ENCODE measurements at regions not wholly inside any gene's neighbourhood (a gene's known extent, or its start where the extent isn't known, plus 50 kb on each side); places are given as distances from the start of the nearest gene placed in this dataset.
"Not testable (repeated sequence)": the region's sequence is repeated elsewhere in the genome, so short reads cannot be mapped to it uniquely, and the experiment has no call there.

DNA sequence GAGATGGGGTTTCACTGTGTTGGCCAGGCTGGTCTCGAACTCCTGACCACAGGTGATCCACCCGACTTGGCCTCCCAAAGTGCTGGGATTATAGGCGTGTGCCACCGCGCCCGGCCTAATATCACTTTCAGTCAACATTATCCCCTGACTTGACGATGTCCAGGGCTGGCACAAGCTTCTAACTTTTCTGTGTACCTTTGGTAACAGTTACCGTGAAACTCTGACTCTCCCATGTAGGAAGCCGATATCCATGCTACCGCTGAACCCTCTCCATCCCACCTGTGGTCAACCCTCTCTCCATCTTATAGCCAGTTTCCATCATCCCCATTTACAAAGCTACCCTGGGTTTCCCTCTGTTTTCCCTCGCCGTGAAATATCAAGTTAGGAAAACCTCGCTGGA is 77.5 kb downstream of the CRLF2 start:
- TF ChIP-seq, protein P1, sequence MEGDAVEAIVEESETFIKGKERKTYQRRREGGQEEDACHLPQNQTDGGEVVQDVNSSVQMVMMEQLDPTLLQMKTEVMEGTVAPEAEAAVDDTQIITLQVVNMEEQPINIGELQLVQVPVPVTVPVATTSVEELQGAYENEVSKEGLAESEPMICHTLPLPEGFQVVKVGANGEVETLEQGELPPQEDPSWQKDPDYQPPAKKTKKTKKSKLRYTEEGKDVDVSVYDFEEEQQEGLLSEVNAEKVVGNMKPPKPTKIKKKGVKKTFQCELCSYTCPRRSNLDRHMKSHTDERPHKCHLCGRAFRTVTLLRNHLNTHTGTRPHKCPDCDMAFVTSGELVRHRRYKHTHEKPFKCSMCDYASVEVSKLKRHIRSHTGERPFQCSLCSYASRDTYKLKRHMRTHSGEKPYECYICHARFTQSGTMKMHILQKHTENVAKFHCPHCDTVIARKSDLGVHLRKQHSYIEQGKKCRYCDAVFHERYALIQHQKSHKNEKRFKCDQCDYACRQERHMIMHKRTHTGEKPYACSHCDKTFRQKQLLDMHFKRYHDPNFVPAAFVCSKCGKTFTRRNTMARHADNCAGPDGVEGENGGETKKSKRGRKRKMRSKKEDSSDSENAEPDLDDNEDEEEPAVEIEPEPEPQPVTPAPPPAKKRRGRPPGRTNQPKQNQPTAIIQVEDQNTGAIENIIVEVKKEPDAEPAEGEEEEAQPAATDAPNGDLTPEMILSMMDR (IDR thresholded peaks at IDR 0.05), result no peak
- no peak for TF ChIP-seq POLR2A (IDR thresholded peaks at IDR 0.05)
- H3K4me1 ChIP-seq, result no peaks in the 10 kb centered on the region
- no peak overlapping the region for H3K4me3 ChIP-seq
- no peak for ATAC-seq
- no peaks in the 10 kb centered on the region for H3K27me3 ChIP-seq
- H3K27ac ChIP-seq, result no peak overlapping the region
- H3K9me3 ChIP-seq, result no peaks in the 10 kb centered on the region
- intact Hi-C loops (cut with DNase I), result no loop called here
- DNase-seq, result no peak
- WGBS (ENCODE audit: insufficient coverage, low coverage, low lambda C conversion rate, missing lambda C conversion rate), result 77% methylated on average over 11 of the region's 13 CpGs
- no peaks in the 10 kb centered on the region for H3K36me3 ChIP-seq

DNA sequence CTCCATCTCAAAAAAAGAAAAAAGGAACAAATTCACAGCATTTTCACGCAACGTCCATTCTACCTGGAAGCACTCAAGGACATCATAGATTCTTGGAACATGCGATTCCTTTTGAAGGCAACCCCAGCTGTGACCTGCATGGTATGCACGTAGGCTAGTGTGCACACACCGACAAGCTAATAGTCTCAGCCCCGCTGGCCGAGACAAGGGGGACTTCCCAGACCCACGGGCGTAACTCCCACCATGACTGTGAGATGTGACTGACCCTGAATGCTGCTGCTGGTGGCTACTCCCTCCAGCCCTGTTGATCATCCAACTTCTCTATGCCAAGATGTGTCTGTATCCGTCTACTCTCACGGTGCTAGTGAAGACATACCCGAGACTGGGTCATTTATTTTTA is 78.3 kb downstream of the CRLF2 start:
- H3K9me3 ChIP-seq, result no peaks in the 10 kb centered on the region
- TF ChIP-seq, protein P1 (IDR thresholded peaks at IDR 0.05), result no peak
- no peak for TF ChIP-seq POLR2A (IDR thresholded peaks at IDR 0.05)
- intact Hi-C loops (cut with DNase I), result no loop called here
- no peaks in the 10 kb centered on the region for H3K27me3 ChIP-seq
- no peaks in the 10 kb centered on the region for H3K36me3 ChIP-seq
- no peak overlapping the region for H3K4me3 ChIP-seq
- DNase-seq, result no peak
- 64% methylated on average over 6 of the region's 12 CpGs for WGBS (ENCODE audit: insufficient coverage, low coverage, low lambda C conversion rate, missing lambda C conversion rate)
- H3K4me1 ChIP-seq, result no peaks in the 10 kb centered on the region
- no peak for ATAC-seq
- H3K27ac ChIP-seq, result no peak overlapping the region

DNA sequence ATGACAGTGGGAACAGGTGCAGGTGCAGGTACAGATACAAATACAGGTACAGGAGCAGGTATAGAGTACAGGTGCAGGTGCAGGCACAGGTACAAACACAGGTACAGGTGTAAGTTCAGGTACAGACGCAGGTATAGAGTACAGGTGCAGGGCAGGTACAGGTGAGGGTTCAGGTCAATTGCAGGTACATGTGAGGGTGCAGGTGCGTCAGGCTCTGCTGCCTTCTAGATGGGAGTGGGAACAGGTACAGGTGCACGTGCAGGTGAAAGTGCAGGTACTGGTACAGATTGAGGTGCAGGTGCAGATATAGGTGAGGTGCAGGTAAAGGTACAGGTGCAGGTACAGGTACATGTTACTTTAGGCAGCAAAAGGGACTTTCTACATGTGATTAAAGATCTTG is 85.7 kb downstream of the CRLF2 start:
- intact Hi-C loops (cut with DNase I), result no loop called here
- no peaks in the 10 kb centered on the region for H3K27me3 ChIP-seq
- DNase-seq, result no peak
- no peak overlapping the region for H3K4me3 ChIP-seq
- no peak for ATAC-seq
- 51% methylated on average over 3 of the region's 3 CpGs for WGBS (ENCODE audit: insufficient coverage, low coverage, low lambda C conversion rate, missing lambda C conversion rate)
- no peaks in the 10 kb centered on the region for H3K4me1 ChIP-seq
- no peaks in the 10 kb centered on the region for H3K9me3 ChIP-seq
- no peaks in the 10 kb centered on the region for H3K36me3 ChIP-seq
- no peak overlapping the region for H3K27ac ChIP-seq
- TF ChIP-seq, protein P1 (IDR thresholded peaks at IDR 0.05), result no peak
- TF ChIP-seq POLR2A (IDR thresholded peaks at IDR 0.05), result no peak

DNA sequence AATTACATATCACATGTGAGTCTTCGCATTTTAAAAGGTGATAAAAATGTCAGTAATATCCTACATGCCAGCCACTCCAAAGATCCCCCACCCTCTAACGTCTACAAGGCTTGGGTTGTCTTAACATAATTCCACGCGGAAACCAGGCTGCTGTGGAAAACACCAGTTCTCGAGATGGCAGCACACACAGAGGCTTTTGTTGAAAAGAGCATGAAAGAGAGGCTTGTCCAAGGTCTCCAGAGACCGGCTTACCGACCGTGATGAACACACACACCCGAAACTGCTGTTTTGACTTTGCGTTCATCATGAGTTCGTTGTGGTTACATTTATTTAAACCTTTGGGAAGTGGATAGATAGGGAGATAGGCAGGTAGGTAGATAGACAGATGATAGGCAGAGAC is 87.9 kb downstream of the CRLF2 start:
- intact Hi-C loops (cut with DNase I), result no loop called here
- no peaks in the 10 kb centered on the region for H3K27me3 ChIP-seq
- no peaks in the 10 kb centered on the region for H3K4me1 ChIP-seq
- no peaks in the 10 kb centered on the region for H3K36me3 ChIP-seq
- WGBS (ENCODE audit: insufficient coverage, low coverage, low lambda C conversion rate, missing lambda C conversion rate), result 74% methylated on average over 11 of the region's 11 CpGs
- no peak for ATAC-seq
- H3K27ac ChIP-seq, result no peak overlapping the region
- no peak for TF ChIP-seq POLR2A (IDR thresholded peaks at IDR 0.05)
- TF ChIP-seq, protein P1 (IDR thresholded peaks at IDR 0.05), result no peak
- no peak overlapping the region for H3K4me3 ChIP-seq
- DNase-seq, result no peak
- H3K9me3 ChIP-seq, result no peaks in the 10 kb centered on the region

DNA sequence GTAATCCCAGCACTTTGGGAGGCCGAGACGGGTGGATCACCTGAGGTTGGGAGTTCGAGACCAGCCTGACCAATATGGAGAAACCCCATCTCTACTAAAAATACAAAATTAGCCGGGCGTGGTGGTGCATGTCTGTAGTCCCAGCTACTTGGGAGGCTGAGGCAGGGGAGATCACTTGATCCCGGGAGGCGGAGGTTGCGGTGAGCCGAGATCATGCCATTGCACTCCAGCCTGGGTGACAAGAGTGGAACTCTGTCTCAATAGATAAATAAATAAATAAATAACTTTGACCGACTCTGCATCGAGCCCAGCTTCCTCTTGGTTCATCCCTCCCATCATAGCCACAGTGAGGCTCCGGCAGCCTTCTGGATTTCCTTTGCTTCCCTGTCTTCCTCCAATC is 89.6 kb downstream of the CRLF2 start:
- intact Hi-C loops (cut with DNase I); H3K27ac ChIP-seq; H3K9me3 ChIP-seq; H3K4me1 ChIP-seq; H3K27me3 ChIP-seq; H3K36me3 ChIP-seq; DNase-seq; H3K4me3 ChIP-seq; ATAC-seq: not testable (repeated sequence)
- WGBS (ENCODE audit: insufficient coverage, low coverage, low lambda C conversion rate, missing lambda C conversion rate), result 81% methylated on average over 9 of the region's 12 CpGs
